IMR-90 (cell line): ENCODE measurements at regions not wholly inside any gene's neighbourhood (a gene's known extent, or its start where the extent isn't known, plus 50 kb on each side); places are given as distances from the start of the nearest gene placed in this dataset.

ENCODE experiments used
- ATAC-seq: fragments of 200-7000 bp; cut with Tn5 transposase; 2 replicates; pipeline ENCODE4 v1.9.1; 2020; ENCODE audit warnings: low read depth, mild to moderate bottlenecking, moderate library complexity
- BruUV-seq: library from RNA; stranded (reverse); fragments of 400-500 nt; replicated peaks from 2 replicates; lab custom pipeline; 2021; lab: Mats Ljungman, UMichigan
- CTCF ChIA-PET: fragments of 300-600 bp; formaldehyde crosslinking; extraction: SDS; loops from one replicate; lab custom pipeline; 2021; ENCODE audit warnings: antibody characterized with exemption; lab: Yijun Ruan, JAX
- POLR2A ChIA-PET: fragments of 300-600 bp; sonication (Branson Sonifier 250); formaldehyde crosslinking; loops from one replicate; lab custom pipeline; 2022; ENCODE audit warnings: antibody characterized with exemption; ENCODE audit not compliant: unreplicated experiment; lab: Charles Lee
- DNase-seq: peaks from one replicate; pipeline ENCODE4 v3.0.0; 2013
- H2AFZ ChIP-seq: replicated peaks from 2 replicates; pipeline ENCODE3; 2013; ENCODE audit warnings: low read length, mild to moderate bottlenecking; ENCODE audit not compliant: poor library complexity
- H2AK5ac ChIP-seq: 2 replicates; pipeline ENCODE4 v1.6.1; 2013; ENCODE audit warnings: low read depth, low read length, inconsistent platforms
- H2AK9ac ChIP-seq: replicated peaks from 2 replicates; pipeline ENCODE3; 2013; ENCODE audit warnings: mild to moderate bottlenecking, low read depth, low read length, moderate library complexity; ENCODE audit not compliant: poor library complexity
- H2BK120ac ChIP-seq: 2 replicates; pipeline ENCODE4 v1.6.1; 2013; ENCODE audit warnings: low read depth, low read length, inconsistent platforms
- H2BK15ac ChIP-seq: 3 replicates; pipeline ENCODE4 v1.6.1; 2013; ENCODE audit warnings: low read depth, low read length, inconsistent platforms
- H2BK20ac ChIP-seq: 2 replicates; pipeline ENCODE4 v1.6.1; 2013; ENCODE audit warnings: low read depth, mild to moderate bottlenecking, inconsistent platforms, low read length, moderate library complexity
- H2BK5ac ChIP-seq: 2 replicates; pipeline ENCODE4 v1.6.1; 2013; ENCODE audit warnings: mild to moderate bottlenecking, low read depth, low read length, inconsistent platforms; ENCODE audit not compliant: poor library complexity, severe bottlenecking
- H3K14ac ChIP-seq: replicated peaks from 2 replicates; pipeline ENCODE4 v1.6.1; 2013; ENCODE audit warnings: low read depth, low read length, inconsistent platforms
- H3K18ac ChIP-seq: 2 replicates; pipeline ENCODE4 v1.6.1; 2013; ENCODE audit warnings: low read depth, low read length, control low read depth
- H3K23ac ChIP-seq: 2 replicates; pipeline ENCODE4 v1.6.1; 2013; ENCODE audit warnings: low read depth, low read length, inconsistent platforms
- H3K27ac ChIP-seq: 2 replicates; pipeline ENCODE4 v1.5.1; 2013; ENCODE audit warnings: mild to moderate bottlenecking, control low read depth, low read length; ENCODE audit not compliant: insufficient read depth
- H3K27me3 ChIP-seq: 2 replicates; pipeline ENCODE4 v1.6.1; 2013; ENCODE audit warnings: low read length; ENCODE audit not compliant: control insufficient read depth, insufficient read depth
- H3K36me3 ChIP-seq: 2 replicates; pipeline ENCODE4 v1.6.1; 2013; ENCODE audit warnings: low read length, mixed read lengths; ENCODE audit not compliant: control insufficient read depth, insufficient read depth
- H3K4ac ChIP-seq: 2 replicates; pipeline ENCODE4 v1.6.1; 2013; ENCODE audit warnings: low read depth, low read length, inconsistent platforms
- H3K4me1 ChIP-seq: 2 replicates; pipeline ENCODE4 v1.6.1; 2013; ENCODE audit warnings: low read length, mixed read lengths; ENCODE audit not compliant: control insufficient read depth, insufficient read depth
- H3K4me2 ChIP-seq: 2 replicates; pipeline ENCODE4 v1.6.1; 2013; ENCODE audit warnings: low read depth, mild to moderate bottlenecking, control low read depth, low read length, moderate library complexity
- H3K4me3 ChIP-seq: 2 replicates; pipeline ENCODE4 v1.5.1; 2013; ENCODE audit warnings: low read depth, mild to moderate bottlenecking, control low read depth, low read length, moderate library complexity; ENCODE audit not compliant: insufficient read depth
- H3K56ac ChIP-seq: 2 replicates; pipeline ENCODE4 v1.6.1; 2013; ENCODE audit warnings: low read length, inconsistent platforms; ENCODE audit not compliant: insufficient read depth; ENCODE audit errors: extremely low read depth
- H3K79me1 ChIP-seq, 2 experiments: 2 replicates each; pipeline ENCODE4 v1.6.1; 2013; ENCODE audit warnings: low read length in 2 of 2, inconsistent platforms in 1 of 2, low read depth in 1 of 2
- H3K9ac ChIP-seq: 2 replicates; pipeline ENCODE4 v1.6.1; 2013; ENCODE audit warnings: low read depth, low read length, control low read depth
- H3K9me1 ChIP-seq: 2 replicates; pipeline ENCODE4 v1.6.1; 2013; ENCODE audit warnings: low read length, inconsistent platforms; ENCODE audit not compliant: insufficient read depth
- H3K9me3 ChIP-seq: 2 replicates; pipeline ENCODE4 v1.6.1; 2013; ENCODE audit warnings: low read length; ENCODE audit not compliant: control insufficient read depth, insufficient read depth
- H4K20me1 ChIP-seq: 2 replicates; pipeline ENCODE4 v1.6.1; 2013; ENCODE audit warnings: low read length, inconsistent platforms; ENCODE audit not compliant: insufficient read depth
- H4K5ac ChIP-seq: 2 replicates; pipeline ENCODE4 v1.6.1; 2013; ENCODE audit warnings: mild to moderate bottlenecking, low read depth, low read length, control low read depth
- H4K8ac ChIP-seq, 2 experiments: 2 replicates each; pipeline ENCODE4 v1.6.1; 2013; ENCODE audit warnings: low read depth in 2 of 2, low read length in 2 of 2, control low read depth in 1 of 2, inconsistent platforms in 1 of 2
- H4K91ac ChIP-seq: 2 replicates; pipeline ENCODE4 v1.6.1; 2013; ENCODE audit warnings: low read depth, low read length, inconsistent platforms; ENCODE audit not compliant: insufficient read depth
- BHLHE40 ChIP-seq: fragments of 150-350 bp; IDR thresholded peaks from 2 replicates; pipeline ENCODE4 v1.6.1; 2016; ENCODE audit warnings: mild to moderate bottlenecking, low read depth, low read length
- CEBPB ChIP-seq: IDR thresholded peaks from 2 replicates; pipeline ENCODE4 v1.6.1; 2012; ENCODE audit warnings: low read depth, low read length, improper control_type of control experiment
- CHD1 ChIP-seq: IDR thresholded peaks from 2 replicates; pipeline ENCODE4 v1.6.1; 2012; ENCODE audit warnings: low read depth, low read length, improper control_type of control experiment
- CTCF ChIP-seq: conservative IDR thresholded peaks from 2 replicates; pipeline ENCODE4 v1.5.1; 2012; ENCODE audit warnings: mild to moderate bottlenecking, low read depth, low read length, improper control_type of control experiment
- ELK1 ChIP-seq: fragments of 150-350 bp; IDR thresholded peaks from 2 replicates; pipeline ENCODE4 v1.6.1; 2016; ENCODE audit warnings: low read depth, mild to moderate bottlenecking, low read length, moderate library complexity, borderline replicate concordance
- FOS ChIP-seq: fragments of 150-350 bp; IDR thresholded peaks from 2 replicates; pipeline ENCODE4 v1.6.1; 2016; ENCODE audit warnings: low read depth, low read length
- MAFK ChIP-seq: IDR thresholded peaks from 2 replicates; pipeline ENCODE4 v1.6.1; 2012; ENCODE audit warnings: low read depth, low read length, improper control_type of control experiment
- MAZ ChIP-seq: IDR thresholded peaks from 2 replicates; pipeline ENCODE4 v1.6.1; 2012; ENCODE audit warnings: low read depth, mild to moderate bottlenecking, low read length, improper control_type of control experiment, moderate library complexity, borderline replicate concordance
- MXI1 ChIP-seq: IDR thresholded peaks from 2 replicates; pipeline ENCODE4 v1.6.1; 2012; ENCODE audit warnings: low read depth, mild to moderate bottlenecking, low read length, moderate library complexity, borderline replicate concordance
- NFE2L2 ChIP-seq: fragments of 150-350 bp; IDR thresholded peaks from 2 replicates; pipeline ENCODE4 v1.6.1; 2016; ENCODE audit warnings: low read depth, mild to moderate bottlenecking, low read length
- POLR2A ChIP-seq: IDR thresholded peaks from 2 replicates; pipeline ENCODE4 v1.6.1; 2012; ENCODE audit warnings: mild to moderate bottlenecking, low read depth, low read length
- RAD21 ChIP-seq: IDR thresholded peaks from 2 replicates; pipeline ENCODE4 v1.6.1; 2012; ENCODE audit warnings: low read length, improper control_type of control experiment
- RCOR1 ChIP-seq: IDR thresholded peaks from 2 replicates; pipeline ENCODE4 v1.6.1; 2012; ENCODE audit warnings: mild to moderate bottlenecking, low read length, improper control_type of control experiment; ENCODE audit not compliant: insufficient replicate concordance
- RFX5 ChIP-seq: IDR thresholded peaks from 2 replicates; pipeline ENCODE4 v1.8.0; 2012; ENCODE audit warnings: low read depth, mild to moderate bottlenecking, low read length, moderate library complexity
- SMC3 ChIP-seq: fragments of 150-350 bp; IDR thresholded peaks from 2 replicates; pipeline ENCODE4 v1.6.1; 2016; ENCODE audit warnings: low read depth, mild to moderate bottlenecking, antibody characterized with exemption, low read length, moderate library complexity
- dilution Hi-C: fragments of 300-500 bp; cut with HindIII; formaldehyde crosslinking; loops from one replicate; pipeline ENCODE4 v1.14.3; 2018; ENCODE audit warnings: low sequenced_read_pairs; ENCODE audit not compliant: unreplicated experiment
- in situ Hi-C: fragments of 300-500 bp; cut with MboI; formaldehyde crosslinking; loops from 3 replicates; pipeline ENCODE4 v1.14.3; 2019; ENCODE audit warnings: low sequenced_read_pairs, inconsistent platforms, mixed read lengths
- intact Hi-C: fragments of 100-400 bp; cut with micrococcal nuclease; formaldehyde crosslinking; loops from 2 replicates; pipeline ENCODE4 v1.10.0; 2022
- TF ChIP-seq, protein P1 (sequence below): fragments of 150-350 bp; IDR thresholded peaks from 2 replicates; pipeline ENCODE4 v1.6.1; 2017; ENCODE audit warnings: mild to moderate bottlenecking, antibody characterized with exemption, low read length, low read depth

DNA sequence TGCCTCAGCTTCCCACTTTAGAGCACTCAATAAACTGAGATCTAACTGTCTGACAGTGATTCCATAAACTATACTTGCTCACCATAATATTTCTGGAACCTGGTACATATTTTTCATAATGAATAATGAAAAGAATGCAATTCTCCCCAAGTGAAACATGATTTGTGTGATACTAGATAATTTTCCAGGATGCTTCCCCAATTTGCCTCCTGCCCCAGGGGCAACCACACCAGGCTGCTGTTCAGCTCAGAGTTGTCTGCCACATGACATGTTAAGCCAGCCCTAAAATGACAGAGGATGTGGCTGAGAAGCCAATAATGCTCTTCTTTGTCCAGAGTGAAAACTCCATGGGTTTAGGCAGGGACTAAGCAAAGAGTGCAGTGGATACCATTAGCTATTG is 62.9 kb upstream of the SEZ6L start:
- ATAC-seq, result no peak
- H3K36me3 ChIP-seq, result no peaks in the 10 kb centered on the region
- CTCF ChIA-PET, result no interaction called here
- H2BK5ac ChIP-seq, result no peak overlapping the region
- H4K5ac ChIP-seq, result no peak overlapping the region
- no peak overlapping the region for H4K91ac ChIP-seq
- H3K23ac ChIP-seq, result no peak overlapping the region
- no peak for DNase-seq
- POLR2A ChIA-PET, result no interaction called here
- no peak overlapping the region for H3K4me3 ChIP-seq
- no TSS peak for BruUV-seq
- intact Hi-C loops (no loop called here), dilution Hi-C loops (no loop called here), in situ Hi-C loops (no loop called here)
- no peak overlapping the region for H2BK120ac ChIP-seq
- no peak overlapping the region for H2BK20ac ChIP-seq
- H3K79me1 ChIP-seq, result no peaks in the 10 kb centered on the region
- H2BK15ac ChIP-seq, result no peak overlapping the region
- no peak overlapping the region for H3K18ac ChIP-seq
- H3K4me2 ChIP-seq, result no peak overlapping the region
- H3K9me1 ChIP-seq, result no peaks in the 10 kb centered on the region
- H3K4me1 ChIP-seq, result no peaks in the 10 kb centered on the region
- H2AFZ ChIP-seq, result no peak overlapping the region
- peaks cover 25% of the 10 kb centered on the region for H3K9me3 ChIP-seq
- no peak overlapping the region for H2AK9ac ChIP-seq
- no peak overlapping the region for H3K9ac ChIP-seq
- no peak overlapping the region for H3K27ac ChIP-seq
- no peaks in the 10 kb centered on the region for H4K20me1 ChIP-seq
- no peaks in the 10 kb centered on the region for H3K27me3 ChIP-seq
- H2AK5ac ChIP-seq, result no peak overlapping the region
- no peak overlapping the region for H4K8ac ChIP-seq
- H3K4ac ChIP-seq, result no peak overlapping the region
- no peak overlapping the region for H3K56ac ChIP-seq
- TF ChIP-seq SMC3 (no peak), ELK1 (no peak), CTCF (no peak), MXI1 (no peak), CEBPB (no peak), FOS (no peak), RFX5 (no peak), MAFK (no peak), BHLHE40 (no peak), CHD1 (no peak), RAD21 (no peak), NFE2L2 (no peak), MAZ (no peak), POLR2A (no peak), RCOR1 (no peak)
- TF ChIP-seq, protein P1, sequence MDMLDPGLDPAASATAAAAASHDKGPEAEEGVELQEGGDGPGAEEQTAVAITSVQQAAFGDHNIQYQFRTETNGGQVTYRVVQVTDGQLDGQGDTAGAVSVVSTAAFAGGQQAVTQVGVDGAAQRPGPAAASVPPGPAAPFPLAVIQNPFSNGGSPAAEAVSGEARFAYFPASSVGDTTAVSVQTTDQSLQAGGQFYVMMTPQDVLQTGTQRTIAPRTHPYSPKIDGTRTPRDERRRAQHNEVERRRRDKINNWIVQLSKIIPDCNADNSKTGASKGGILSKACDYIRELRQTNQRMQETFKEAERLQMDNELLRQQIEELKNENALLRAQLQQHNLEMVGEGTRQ, result no peak
- no peak overlapping the region for H3K14ac ChIP-seq
